Duodenal mucosa (tissue), 2 donors: ENCODE measurements at regions not wholly inside any gene's neighbourhood (a gene's known extent, or its start where the extent isn't known, plus 50 kb on each side); places are given as distances from the start of the nearest gene placed in this dataset.

ENCODE experiments used
- H3K27ac ChIP-seq: one replicate; pipeline ENCODE4 v1.7.0; 2013; ENCODE audit warnings: low read depth, low read length
- H3K27me3 ChIP-seq, 2 donors: one replicate each; pipeline ENCODE4 v1.7.0; 2013; ENCODE audit warnings: low read length in 2 of 2, control low read depth in 1 of 2; ENCODE audit not compliant: insufficient read depth in 2 of 2, control insufficient read depth in 1 of 2
- H3K36me3 ChIP-seq, 2 donors: one replicate each; pipeline ENCODE4 v1.7.0; 2013; ENCODE audit warnings: low read length in 2 of 2, control low read depth in 1 of 2; ENCODE audit not compliant: insufficient read depth in 2 of 2, control insufficient read depth in 1 of 2
- H3K4me1 ChIP-seq, 2 donors: one replicate each; pipeline ENCODE4 v1.7.0; 2013; ENCODE audit warnings: low read length in 2 of 2, control low read depth in 1 of 2; ENCODE audit not compliant: insufficient read depth in 2 of 2, control insufficient read depth in 1 of 2
- H3K4me3 ChIP-seq, 2 donors: one replicate each; pipeline ENCODE4 v1.7.0; 2013; ENCODE audit warnings: low read length in 2 of 2, low read depth in 1 of 2
- H3K9ac ChIP-seq, 2 donors: one replicate each; pipeline ENCODE4 v1.7.0; 2013; ENCODE audit warnings: low read length in 2 of 2, low read depth in 1 of 2
- H3K9me3 ChIP-seq, 2 donors: one replicate each; pipeline ENCODE4 v1.7.0; 2013; ENCODE audit warnings: low read length in 2 of 2, control low read depth in 1 of 2; ENCODE audit not compliant: control insufficient read depth in 1 of 2

- H3K27ac ChIP-seq, result no peak overlapping the region
- H3K36me3 ChIP-seq, result no peaks in the 10 kb centered on the region
- H3K4me1 ChIP-seq, result no peaks in the 10 kb centered on the region
- peaks cover 0 to 2% of the 10 kb centered on the region in 2 donors for H3K9me3 ChIP-seq
- no peak overlapping the region for H3K9ac ChIP-seq
- no peaks in the 10 kb centered on the region for H3K27me3 ChIP-seq
- H3K4me3 ChIP-seq, result no peak overlapping the region
Observed at GRCh38 chr7:145184956-145185355, 349.1 kb upstream of the TPK1 start.

DNA sequence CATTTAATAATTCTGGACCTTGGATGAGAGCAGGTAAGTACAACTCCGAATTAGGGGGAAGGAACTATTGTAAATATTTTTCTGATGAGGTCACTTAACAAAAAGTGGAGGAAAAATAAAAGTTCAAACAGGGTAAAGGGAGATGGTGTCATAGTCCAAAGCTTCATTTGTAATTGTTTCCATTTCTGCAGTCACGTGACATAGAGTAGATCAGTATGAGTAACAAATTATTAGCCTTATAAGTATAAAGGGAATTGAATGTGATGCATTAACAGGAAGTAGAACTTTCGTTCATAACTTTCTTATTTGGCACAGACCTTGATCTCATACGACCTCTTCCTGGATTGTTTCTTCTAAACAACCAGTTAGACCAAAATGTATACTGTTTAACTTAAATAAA lies 347.2 kb upstream of the TPK1 start:
- H3K27me3 ChIP-seq, result no peaks in the 10 kb centered on the region
- H3K27ac ChIP-seq, result no peak overlapping the region
- H3K9me3 ChIP-seq, result peaks cover 0 to 2% of the 10 kb centered on the region in 2 donors
- no peak overlapping the region for H3K4me3 ChIP-seq
- no peaks in the 10 kb centered on the region for H3K36me3 ChIP-seq
- no peaks in the 10 kb centered on the region for H3K4me1 ChIP-seq
- no peak overlapping the region for H3K9ac ChIP-seq

DNA sequence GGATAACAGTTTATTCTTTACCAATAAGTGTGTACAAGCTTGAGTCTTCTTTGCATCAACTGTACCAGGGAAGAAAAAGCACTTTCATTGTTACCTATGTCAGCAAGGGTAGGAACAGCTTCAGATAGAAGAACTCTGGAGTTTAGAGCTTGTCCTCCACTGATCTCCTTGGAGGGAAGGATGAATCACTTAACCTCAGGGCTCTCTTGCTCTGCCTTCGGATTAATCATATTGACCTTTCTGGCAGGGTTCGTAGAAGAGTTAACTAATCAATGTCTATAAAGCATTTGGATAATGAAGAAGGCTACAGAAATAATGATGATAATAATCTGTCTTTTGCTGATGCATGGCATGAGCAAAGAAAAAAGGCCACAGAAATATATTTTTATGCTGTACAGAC lies 339.5 kb upstream of the TPK1 start:
- no peaks in the 10 kb centered on the region for H3K9me3 ChIP-seq
- H3K9ac ChIP-seq, result no peak overlapping the region
- no peaks in the 10 kb centered on the region for H3K27me3 ChIP-seq

DNA sequence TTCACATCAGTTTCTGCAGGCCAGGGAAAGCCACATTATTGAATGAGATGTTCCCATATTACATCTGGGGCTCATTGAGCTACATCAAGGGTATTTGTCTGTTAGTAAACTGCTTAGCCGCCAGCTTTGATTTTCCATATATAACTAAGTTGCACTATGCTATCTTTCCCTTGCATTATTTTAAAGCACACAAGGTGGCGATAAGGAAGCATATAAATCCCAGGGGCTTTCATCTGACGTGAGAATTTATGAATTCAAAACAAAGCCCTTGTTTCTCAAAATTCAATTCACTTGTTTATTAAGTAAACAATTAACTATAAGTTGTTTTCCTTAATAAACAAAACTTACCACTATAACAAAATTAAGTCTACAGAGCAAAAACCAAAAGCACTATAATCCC lies 334.1 kb upstream of the TPK1 start:
- H3K4me1 ChIP-seq, result no peaks in the 10 kb centered on the region
- no peak overlapping the region for H3K27ac ChIP-seq
- no peaks in the 10 kb centered on the region for H3K9me3 ChIP-seq
- H3K27me3 ChIP-seq, result no peaks in the 10 kb centered on the region
- H3K4me3 ChIP-seq, result no peak overlapping the region
- no peaks in the 10 kb centered on the region for H3K36me3 ChIP-seq
- no peak overlapping the region for H3K9ac ChIP-seq

More for the DNA sequence above, 339.5 kb upstream of the TPK1 start:
- Histone ChIP-seq H3K27ac (no peak overlapping the region), H3K36me3 (no peaks in the 10 kb centered on the region), H3K4me3 (no peak overlapping the region), H3K4me1 (no peaks in the 10 kb centered on the region)

GRCh38 chr7:145168879-145169278 lies 333.0 kb upstream of the TPK1 start:
- no peaks in the 10 kb centered on the region for H3K9me3 ChIP-seq
- no peaks in the 10 kb centered on the region for H3K4me1 ChIP-seq
- no peak overlapping the region for H3K27ac ChIP-seq
- no peaks in the 10 kb centered on the region for H3K36me3 ChIP-seq
- H3K4me3 ChIP-seq, result no peak overlapping the region
- H3K27me3 ChIP-seq, result no peaks in the 10 kb centered on the region
- H3K9ac ChIP-seq, result no peak overlapping the region

GRCh38 chr7:145168427-145168826 lies 332.6 kb upstream of the TPK1 start:
- Histone ChIP-seq H3K27me3 (no peaks in the 10 kb centered on the region), H3K27ac (no peak overlapping the region), H3K36me3 (no peaks in the 10 kb centered on the region), H3K4me1 (no peaks in the 10 kb centered on the region), H3K9ac (no peak overlapping the region), H3K9me3 (no peaks in the 10 kb centered on the region), H3K4me3 (no peak overlapping the region)

- no peak overlapping the region for H3K4me3 ChIP-seq
Observed at GRCh38 chr7:145156834-145157233, 321.0 kb upstream of the TPK1 start.

GRCh38 chr7:145152589-145152988 lies 316.7 kb upstream of the TPK1 start:
- Histone ChIP-seq H3K9ac (no peak overlapping the region), H3K4me3 (no peak overlapping the region), H3K27ac (no peak overlapping the region), H3K4me1 (no peaks in the 10 kb centered on the region), H3K27me3 (no peaks in the 10 kb centered on the region), H3K9me3 (no peaks in the 10 kb centered on the region), H3K36me3 (no peaks in the 10 kb centered on the region)

More at GRCh38 chr7:145156834-145157233, 321.0 kb upstream of the TPK1 start:
- H3K27ac ChIP-seq, result no peak overlapping the region
- no peaks in the 10 kb centered on the region for H3K9me3 ChIP-seq
- no peak overlapping the region for H3K9ac ChIP-seq
- H3K36me3 ChIP-seq, result no peaks in the 10 kb centered on the region
- H3K4me1 ChIP-seq, result no peaks in the 10 kb centered on the region
- H3K27me3 ChIP-seq, result no peaks in the 10 kb centered on the region

DNA sequence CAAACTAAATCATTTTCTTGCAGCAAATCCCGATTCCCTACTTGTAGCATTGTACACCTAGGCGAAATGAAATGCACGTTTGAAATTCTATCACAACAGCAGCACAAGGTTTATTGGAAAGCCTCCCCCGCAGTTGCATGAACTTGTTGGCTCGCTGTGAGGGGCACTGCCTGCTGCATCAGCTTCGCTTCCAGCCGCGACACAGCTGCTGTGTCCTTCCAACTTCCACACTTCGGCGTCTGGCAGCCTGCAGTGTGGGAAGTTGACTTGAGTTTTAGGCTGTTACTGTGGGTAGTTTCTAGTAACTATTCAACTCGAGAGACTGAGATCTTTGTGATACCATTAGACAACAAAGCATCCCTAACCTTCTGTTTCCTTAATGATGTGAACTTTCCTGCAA lies 315.8 kb upstream of the TPK1 start:
- Histone ChIP-seq H3K27ac (no peak overlapping the region), H3K36me3 (no peaks in the 10 kb centered on the region), H3K27me3 (no peaks in the 10 kb centered on the region), H3K9me3 (no peaks in the 10 kb centered on the region), H3K4me1 (no peaks in the 10 kb centered on the region), H3K9ac (no peak overlapping the region), H3K4me3 (no peak overlapping the region)

DNA sequence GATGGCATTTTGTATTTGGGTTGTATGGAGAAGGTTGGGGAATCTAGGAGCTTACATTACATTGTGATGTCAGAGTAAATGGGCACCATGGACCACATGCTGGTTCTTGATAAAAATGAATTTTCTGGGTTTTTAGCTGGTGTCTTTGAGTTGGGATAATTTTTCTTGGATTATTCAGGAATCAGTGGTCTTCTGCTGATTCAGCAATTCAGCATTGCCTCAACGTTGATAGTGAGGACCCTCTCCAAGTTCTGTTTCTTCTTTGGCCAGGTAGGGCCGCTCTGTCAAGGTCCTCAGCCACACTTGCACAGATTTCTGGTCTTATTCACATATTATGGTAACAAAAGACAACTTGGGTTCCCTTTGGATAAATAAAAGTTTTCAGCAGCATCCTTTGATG lies 312.0 kb upstream of the TPK1 start:
- no peaks in the 10 kb centered on the region for H3K36me3 ChIP-seq
- H3K9ac ChIP-seq, result no peak overlapping the region
- H3K9me3 ChIP-seq, result no peaks in the 10 kb centered on the region
- no peak overlapping the region for H3K4me3 ChIP-seq
- H3K27me3 ChIP-seq, result no peaks in the 10 kb centered on the region
- H3K27ac ChIP-seq, result no peak overlapping the region
- H3K4me1 ChIP-seq, result no peaks in the 10 kb centered on the region

GRCh38 chr7:145143685-145144084 lies 307.8 kb upstream of the TPK1 start:
- Histone ChIP-seq H3K4me3 (no peak overlapping the region), H3K4me1 (no peaks in the 10 kb centered on the region), H3K27me3 (no peaks in the 10 kb centered on the region), H3K36me3 (no peaks in the 10 kb centered on the region), H3K9ac (no peak overlapping the region), H3K27ac (no peak overlapping the region), H3K9me3 (no peaks in the 10 kb centered on the region)
